ENCODE measurements at regions not wholly inside any gene's neighbourhood (a gene's known extent, or its start where the extent isn't known, plus 50 kb on each side); places are given as distances from the start of the nearest gene placed in this dataset.

- no peak for TF ChIP-seq ELK4 (CRISPR knock-in tag; IDR thresholded peaks at IDR 0.05; ENCODE audit: borderline replicate concordance)
- TF ChIP-seq EP300 (IDR thresholded peaks at IDR 0.05; ENCODE audit: low read depth in 2 of 2, low read length in 2 of 2) = peak in 1 of 2 experiments; percentile 57; a peak in 1 of 4 replicates
- no peak for TF ChIP-seq EP300 (CRISPR knock-in tag; IDR thresholded peaks at IDR 0.05; ENCODE audit: borderline replicate concordance)
- no peak for TF ChIP-seq BCL3 (CRISPR knock-in tag; IDR thresholded peaks at IDR 0.05)
- no peak for TF ChIP-seq ZNF546 (CRISPR knock-in tag; conservative IDR thresholded peaks at IDR 0.05)
- TF ChIP-seq FOSL2 (CRISPR knock-in tag; IDR thresholded peaks at IDR 0.05) = peak; percentile 93
- no peak for TF ChIP-seq TP53 (CRISPR knock-in tag; conservative IDR thresholded peaks at IDR 0.05)
- TF ChIP-seq ZFP37 (CRISPR knock-in tag; IDR thresholded peaks at IDR 0.05; ENCODE audit: borderline replicate concordance) = no peak
- TF ChIP-seq NFE2 (CRISPR knock-in tag; IDR thresholded peaks at IDR 0.05) = no peak
- no peak for TF ChIP-seq NFKB2 (CRISPR knock-in tag; IDR thresholded peaks at IDR 0.05; ENCODE audit: borderline replicate concordance)
- no peak for TF ChIP-seq ZNF605 (CRISPR knock-in tag; IDR thresholded peaks at IDR 0.05)
- no peak for TF ChIP-seq TAF1 (CRISPR knock-in tag; IDR thresholded peaks at IDR 0.05)
- TF ChIP-seq CEBPB (IDR thresholded peaks at IDR 0.05; ENCODE audit: borderline replicate concordance, low read depth, low read length) = 0 out of 2 replicates have a peak, but pooled peaks have one; percentile 17
- 0 out of 2 replicates have a peak, but pooled peaks have one; percentile 37 for TF ChIP-seq ZNF615 (CRISPR knock-in tag; IDR thresholded peaks at IDR 0.05; ENCODE audit: borderline replicate concordance)
- TF ChIP-seq HMG20A (CRISPR knock-in tag; IDR thresholded peaks at IDR 0.05; ENCODE audit: borderline replicate concordance) = 0 out of 2 replicates have a peak, but pooled peaks have one; percentile 21
- TF ChIP-seq FOXK2 (IDR thresholded peaks at IDR 0.05) = no peak
- TF ChIP-seq ZFP91 (CRISPR knock-in tag; IDR thresholded peaks at IDR 0.05; ENCODE audit: borderline replicate concordance) = no peak
- no peak for TF ChIP-seq DMAP1 (CRISPR knock-in tag; IDR thresholded peaks at IDR 0.05)
- no peak for TF ChIP-seq ZNF207 (IDR thresholded peaks at IDR 0.05; ENCODE audit: borderline replicate concordance)
- peak; percentile 96 for TF ChIP-seq ZBTB21 (CRISPR knock-in tag; IDR thresholded peaks at IDR 0.05)
- TF ChIP-seq LCORL (IDR thresholded peaks at IDR 0.05) = no peak
- TF ChIP-seq LCORL (CRISPR knock-in tag; IDR thresholded peaks at IDR 0.05) = no peak
- peak; percentile 28; the same call in 1 of the 2 replicates for TF ChIP-seq RARA (CRISPR knock-in tag; IDR thresholded peaks at IDR 0.05)
- TF ChIP-seq HOXA3 (CRISPR knock-in tag; IDR thresholded peaks at IDR 0.05) = 0 out of 2 replicates have a peak, but pooled peaks have one; percentile 54
Observed at GRCh38 chr2:48114256-48114655, 200.2 kb upstream of the FOXN2 start (continued).
